ENCODE measurements at regions not wholly inside any gene's neighbourhood (a gene's known extent, or its start where the extent isn't known, plus 50 kb on each side); places are given as distances from the start of the nearest gene placed in this dataset.

- TF ChIP-seq ZBTB11 (CRISPR knock-in tag; IDR thresholded peaks at IDR 0.05), result no peak
- no peak for TF ChIP-seq FOS (IDR thresholded peaks at IDR 0.05; ENCODE audit: borderline replicate concordance, extremely low read depth, insufficient read length)
- no peak for TF ChIP-seq BMI1 (IDR thresholded peaks at IDR 0.05; ENCODE audit: borderline replicate concordance)
- no peak for TF ChIP-seq IKZF1 (conservative IDR thresholded peaks at IDR 0.05)
Observed at GRCh38 chr7:13069841-13070240, 382.4 kb downstream of the ARL4A start (continued).

DNA sequence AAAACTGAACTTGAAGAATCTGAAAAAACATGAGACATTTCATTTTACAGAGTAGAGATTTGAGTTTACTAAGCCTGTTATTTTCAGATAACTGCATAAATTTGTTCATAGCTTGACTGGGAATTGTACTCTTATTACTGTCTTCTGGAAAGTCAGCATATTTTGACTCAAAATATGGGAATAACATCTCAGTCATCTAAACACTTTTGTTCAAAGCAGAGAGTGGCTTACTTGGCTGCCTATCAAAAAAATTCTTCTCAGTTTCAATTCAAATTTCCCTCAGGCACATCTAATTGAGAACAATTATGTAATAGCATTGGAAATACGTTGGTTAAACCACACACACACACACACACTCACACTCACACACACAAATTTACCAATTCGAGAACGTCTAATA lies 384.6 kb downstream of the ARL4A start:
- SMC1A ChIA-PET (ENCODE audit: uncharacterized antibody, unreplicated experiment), result no interaction called here
- H3K27me3 ChIP-seq (replicated peaks in 1 of 2; ENCODE audit: control insufficient read depth in 2 of 2, insufficient read depth in 2 of 2, low read length in 1 of 2), result no peaks in the 10 kb centered on the region
- no peak overlapping the region for H3K4me3 ChIP-seq
- no peaks in the 10 kb centered on the region for H4K20me1 ChIP-seq (ENCODE audit: control insufficient read depth, insufficient read depth)
- H3K79me2 ChIP-seq (ENCODE audit: control insufficient read depth, insufficient read depth, low read length), result no peaks in the 10 kb centered on the region
- POLR2A ChIA-PET, result no interaction called here
- H3K27ac ChIP-seq (ENCODE audit: control insufficient read depth, insufficient read depth), result no peak overlapping the region
- RAD21 ChIA-PET (ENCODE audit: unreplicated experiment), result no interaction called here
- no TSS peak for BruUV-seq (replicated peaks)
- 30% methylated on average over 3 of the region's 3 CpGs for WGBS (ENCODE audit: insufficient coverage, insufficient replicate concordance, low lambda C conversion rate, missing lambda C conversion rate)
- no peaks in the 10 kb centered on the region for H3K9me3 ChIP-seq (replicated peaks; ENCODE audit: control insufficient read depth, insufficient read depth, low read length)
- FAIRE-seq (no peak), ATAC-seq (no peak), DNase-seq (ENCODE audit: low read depth, low spot score) (no peak)
- in situ Hi-C loops (cut with MboI), result no loop called here
- CTCF ChIA-PET, result no interaction called here
- no peak overlapping the region for H3K9ac ChIP-seq (ENCODE audit: control insufficient read depth, insufficient read depth, low read length)
- no peak overlapping the region for H2AFZ ChIP-seq (ENCODE audit: control insufficient read depth, low read depth, low read length)
- no peak overlapping the region for H3K4me2 ChIP-seq (ENCODE audit: control insufficient read depth, insufficient read depth)
- H3K36me3 ChIP-seq (ENCODE audit: control insufficient read depth in 2 of 2, insufficient read depth in 2 of 2, low read length in 1 of 2), result no peaks in the 10 kb centered on the region
- intact Hi-C loops (cut with micrococcal nuclease; ENCODE audit: unreplicated experiment), result no loop called here
- no peaks in the 10 kb centered on the region for H3K4me1 ChIP-seq (ENCODE audit: control insufficient read depth, insufficient read depth, low read length)
- TF ChIP-seq BRCA1 (IDR thresholded peaks at IDR 0.05; ENCODE audit: low read depth, low read length) (no peak), POLR2AphosphoS2 (IDR thresholded peaks at IDR 0.05; ENCODE audit: low read depth, low read length) (no peak), RB1 (IDR thresholded peaks at IDR 0.05; ENCODE audit: borderline replicate concordance) (no peak), SP1 (IDR thresholded peaks at IDR 0.05; ENCODE audit: low read depth, low read length) (no peak), NFYB (IDR thresholded peaks at IDR 0.05; ENCODE audit: insufficient read depth, low read depth, low read length) (no peak), ZNF592 (IDR thresholded peaks at IDR 0.05) (no peak), YY1 (IDR thresholded peaks at IDR 0.05; ENCODE audit: low read depth, low read length) (no peak)
- TF ChIP-seq, protein P1, sequence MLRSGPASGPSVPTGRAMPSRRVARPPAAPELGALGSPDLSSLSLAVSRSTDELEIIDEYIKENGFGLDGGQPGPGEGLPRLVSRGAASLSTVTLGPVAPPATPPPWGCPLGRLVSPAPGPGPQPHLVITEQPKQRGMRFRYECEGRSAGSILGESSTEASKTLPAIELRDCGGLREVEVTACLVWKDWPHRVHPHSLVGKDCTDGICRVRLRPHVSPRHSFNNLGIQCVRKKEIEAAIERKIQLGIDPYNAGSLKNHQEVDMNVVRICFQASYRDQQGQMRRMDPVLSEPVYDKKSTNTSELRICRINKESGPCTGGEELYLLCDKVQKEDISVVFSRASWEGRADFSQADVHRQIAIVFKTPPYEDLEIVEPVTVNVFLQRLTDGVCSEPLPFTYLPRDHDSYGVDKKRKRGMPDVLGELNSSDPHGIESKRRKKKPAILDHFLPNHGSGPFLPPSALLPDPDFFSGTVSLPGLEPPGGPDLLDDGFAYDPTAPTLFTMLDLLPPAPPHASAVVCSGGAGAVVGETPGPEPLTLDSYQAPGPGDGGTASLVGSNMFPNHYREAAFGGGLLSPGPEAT (IDR thresholded peaks at IDR 0.05; ENCODE audit: low read depth), result no peak
- TF ChIP-seq, protein P2, sequence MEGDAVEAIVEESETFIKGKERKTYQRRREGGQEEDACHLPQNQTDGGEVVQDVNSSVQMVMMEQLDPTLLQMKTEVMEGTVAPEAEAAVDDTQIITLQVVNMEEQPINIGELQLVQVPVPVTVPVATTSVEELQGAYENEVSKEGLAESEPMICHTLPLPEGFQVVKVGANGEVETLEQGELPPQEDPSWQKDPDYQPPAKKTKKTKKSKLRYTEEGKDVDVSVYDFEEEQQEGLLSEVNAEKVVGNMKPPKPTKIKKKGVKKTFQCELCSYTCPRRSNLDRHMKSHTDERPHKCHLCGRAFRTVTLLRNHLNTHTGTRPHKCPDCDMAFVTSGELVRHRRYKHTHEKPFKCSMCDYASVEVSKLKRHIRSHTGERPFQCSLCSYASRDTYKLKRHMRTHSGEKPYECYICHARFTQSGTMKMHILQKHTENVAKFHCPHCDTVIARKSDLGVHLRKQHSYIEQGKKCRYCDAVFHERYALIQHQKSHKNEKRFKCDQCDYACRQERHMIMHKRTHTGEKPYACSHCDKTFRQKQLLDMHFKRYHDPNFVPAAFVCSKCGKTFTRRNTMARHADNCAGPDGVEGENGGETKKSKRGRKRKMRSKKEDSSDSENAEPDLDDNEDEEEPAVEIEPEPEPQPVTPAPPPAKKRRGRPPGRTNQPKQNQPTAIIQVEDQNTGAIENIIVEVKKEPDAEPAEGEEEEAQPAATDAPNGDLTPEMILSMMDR (IDR thresholded peaks at IDR 0.05 in 2 of 3, conservative IDR thresholded peaks at IDR 0.05 in 1 of 3; ENCODE audit: control insufficient read depth in 2 of 3, extremely low read depth in 1 of 3, insufficient read depth in 1 of 3, low read depth in 3 of 3, low read length in 3 of 3), result no peak

Data from GM12878 (cell line).